ENCODE measurements at regions not wholly inside any gene's neighbourhood (a gene's known extent, or its start where the extent isn't known, plus 50 kb on each side); places are given as distances from the start of the nearest gene placed in this dataset.

GRCh38 chr3:80238152-80238551 is 470.4 kb upstream of the ROBO1 start:
- no peak overlapping the region for H3K27ac ChIP-seq
- no peak for TF ChIP-seq ZFX (IDR thresholded peaks at IDR 0.05; ENCODE audit: borderline replicate concordance)
- TF ChIP-seq, protein P1, sequence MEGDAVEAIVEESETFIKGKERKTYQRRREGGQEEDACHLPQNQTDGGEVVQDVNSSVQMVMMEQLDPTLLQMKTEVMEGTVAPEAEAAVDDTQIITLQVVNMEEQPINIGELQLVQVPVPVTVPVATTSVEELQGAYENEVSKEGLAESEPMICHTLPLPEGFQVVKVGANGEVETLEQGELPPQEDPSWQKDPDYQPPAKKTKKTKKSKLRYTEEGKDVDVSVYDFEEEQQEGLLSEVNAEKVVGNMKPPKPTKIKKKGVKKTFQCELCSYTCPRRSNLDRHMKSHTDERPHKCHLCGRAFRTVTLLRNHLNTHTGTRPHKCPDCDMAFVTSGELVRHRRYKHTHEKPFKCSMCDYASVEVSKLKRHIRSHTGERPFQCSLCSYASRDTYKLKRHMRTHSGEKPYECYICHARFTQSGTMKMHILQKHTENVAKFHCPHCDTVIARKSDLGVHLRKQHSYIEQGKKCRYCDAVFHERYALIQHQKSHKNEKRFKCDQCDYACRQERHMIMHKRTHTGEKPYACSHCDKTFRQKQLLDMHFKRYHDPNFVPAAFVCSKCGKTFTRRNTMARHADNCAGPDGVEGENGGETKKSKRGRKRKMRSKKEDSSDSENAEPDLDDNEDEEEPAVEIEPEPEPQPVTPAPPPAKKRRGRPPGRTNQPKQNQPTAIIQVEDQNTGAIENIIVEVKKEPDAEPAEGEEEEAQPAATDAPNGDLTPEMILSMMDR (IDR thresholded peaks at IDR 0.05), result no peak

- no peak overlapping the region for H3K27ac ChIP-seq
- TF ChIP-seq, protein P1 (IDR thresholded peaks at IDR 0.05), result no peak
- no peak for TF ChIP-seq ZFX (IDR thresholded peaks at IDR 0.05; ENCODE audit: borderline replicate concordance)
Measured at GRCh38 chr3:80234706-80235105, 466.9 kb upstream of the ROBO1 start.

DNA sequence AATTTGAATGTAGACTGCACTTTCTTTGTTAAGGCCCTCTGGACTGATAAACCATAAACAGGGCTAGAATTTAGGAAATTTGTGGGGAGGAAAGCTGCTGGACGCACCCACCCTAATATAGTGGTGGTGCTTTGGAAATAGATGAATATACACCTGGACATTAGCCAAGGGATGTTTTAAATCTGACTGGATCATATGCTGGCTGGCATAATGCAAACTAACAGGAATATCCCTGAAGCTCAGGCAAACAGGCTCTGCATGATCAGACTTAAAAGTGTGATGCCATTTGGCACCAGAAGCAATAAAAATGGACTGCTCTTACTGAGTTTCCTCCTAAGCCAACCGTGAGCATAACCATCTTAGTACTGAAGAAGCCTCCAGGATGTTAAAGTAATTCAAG is 465.8 kb upstream of the ROBO1 start:
- H3K27ac ChIP-seq, result no peak overlapping the region
- TF ChIP-seq, protein P1 (IDR thresholded peaks at IDR 0.05), result no peak
- TF ChIP-seq ZFX (IDR thresholded peaks at IDR 0.05; ENCODE audit: borderline replicate concordance), result no peak

DNA sequence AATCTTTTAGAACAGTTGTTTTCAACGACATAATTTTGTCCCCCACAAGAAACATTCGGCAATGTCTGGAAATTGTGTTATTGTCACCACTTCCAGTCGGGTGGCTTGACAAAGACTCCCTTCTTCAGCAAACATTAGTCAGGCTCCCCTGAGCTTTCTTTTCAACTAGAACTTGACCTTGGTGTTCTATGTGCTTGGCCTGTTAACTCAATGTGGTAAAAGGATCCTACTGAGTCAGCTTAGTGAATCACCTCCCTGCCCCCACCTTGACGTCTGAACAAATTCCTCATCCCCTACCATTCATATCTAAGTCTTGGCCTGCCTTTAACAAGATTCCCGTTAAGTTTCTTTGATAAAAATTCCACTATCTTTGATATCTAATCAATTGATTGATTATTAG is 465.0 kb upstream of the ROBO1 start:
- TF ChIP-seq, protein P1 (IDR thresholded peaks at IDR 0.05), result no peak
- TF ChIP-seq ZFX (IDR thresholded peaks at IDR 0.05; ENCODE audit: borderline replicate concordance), result no peak
- no peak overlapping the region for H3K27ac ChIP-seq

DNA sequence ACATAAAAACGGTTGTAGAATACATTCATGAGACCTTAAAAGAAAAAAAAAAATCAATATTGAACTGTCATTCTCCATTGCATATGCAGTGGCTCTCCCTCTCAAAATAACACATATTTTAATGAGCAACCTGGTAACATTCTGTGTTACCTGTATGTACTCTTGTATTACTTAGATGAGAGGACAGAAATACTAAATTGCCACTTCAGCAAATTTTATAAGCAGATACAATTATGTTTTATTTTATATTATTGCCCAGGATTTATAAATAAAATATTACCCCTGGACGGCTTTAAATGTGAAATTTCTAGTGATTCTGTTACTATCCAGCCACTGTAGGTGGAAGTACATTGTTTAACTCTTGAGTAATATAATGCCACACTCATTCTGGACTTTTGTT is 463.2 kb upstream of the ROBO1 start:
- no peak for TF ChIP-seq ZFX (IDR thresholded peaks at IDR 0.05; ENCODE audit: borderline replicate concordance)
- TF ChIP-seq, protein P1 (IDR thresholded peaks at IDR 0.05), result no peak

GRCh38 chr3:80227216-80227615 is 459.4 kb upstream of the ROBO1 start:
- no peak overlapping the region for H3K27ac ChIP-seq
- no peak for TF ChIP-seq ZFX (IDR thresholded peaks at IDR 0.05; ENCODE audit: borderline replicate concordance)
- TF ChIP-seq, protein P1 (IDR thresholded peaks at IDR 0.05), result no peak

More for the DNA sequence above, 463.2 kb upstream of the ROBO1 start:
- H3K27ac ChIP-seq, result no peak overlapping the region

DNA sequence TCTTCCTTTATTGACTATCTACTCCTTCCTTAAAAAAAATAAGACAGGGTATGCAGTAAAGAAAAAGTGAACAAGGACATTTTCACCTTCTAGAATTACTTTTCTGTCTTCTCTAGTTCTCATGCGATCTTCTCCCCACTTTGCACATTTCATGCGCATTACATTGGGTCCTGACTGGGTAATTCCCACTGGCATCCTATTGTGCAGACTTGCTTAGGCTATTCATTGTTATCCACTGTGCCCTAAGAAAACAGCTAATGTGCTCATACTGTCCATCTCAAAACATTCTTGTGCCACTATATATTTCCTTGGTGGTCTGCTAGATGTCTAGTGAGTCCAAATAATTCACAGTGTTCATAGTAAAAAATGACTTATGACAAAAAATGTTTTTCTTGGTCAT is 447.4 kb upstream of the ROBO1 start:
- no peak for TF ChIP-seq ZFX (IDR thresholded peaks at IDR 0.05; ENCODE audit: borderline replicate concordance)
- TF ChIP-seq, protein P1 (IDR thresholded peaks at IDR 0.05), result no peak

More for the DNA sequence above, 447.4 kb upstream of the ROBO1 start:
- no peak overlapping the region for H3K27ac ChIP-seq

All from 22Rv1 (cell line).